Esophagus squamous epithelium (tissue), 5 donors: ENCODE measurements at regions not wholly inside any gene's neighbourhood (a gene's known extent, or its start where the extent isn't known, plus 50 kb on each side); places are given as distances from the start of the nearest gene placed in this dataset.

Source experiments
- DNase-seq: peaks from one replicate; lab custom pipeline; 2025; lab: John Stamatoyannopoulos, UW
- H3K27ac ChIP-seq, 4 donors: fragments of 200-600 bp; sonication (generic); one replicate each; pipeline ENCODE4 v1.5.1; 2016 to 2019; ENCODE audit warnings: mild to moderate bottlenecking in 1 of 4
- H3K27me3 ChIP-seq, 4 donors: fragments of 200-600 bp; sonication (generic); 1 replicate in 3 of 4; 2 replicates in 1 of 4; pipeline versions ENCODE4 v1.5.1 to v1.6.0; 2017 to 2021; ENCODE audit warnings: antibody characterized with exemption in 1 of 4
- H3K36me3 ChIP-seq, 3 donors: fragments of 200-600 bp; sonication (generic); one replicate each; pipeline ENCODE4 v1.5.1; 2016 to 2019
- H3K4me1 ChIP-seq, 3 donors: fragments of 200-600 bp; sonication (generic); one replicate each; pipeline ENCODE4 v1.5.1; 2017 to 2019
- H3K4me3 ChIP-seq, 4 donors: fragments of 200-600 bp; sonication (generic); 1 replicate in 3 of 4; 2 replicates in 1 of 4; pipeline ENCODE4 v1.5.1; 2016 to 2019; ENCODE audit warnings: mild to moderate bottlenecking in 2 of 4, moderate library complexity in 1 of 4
- H3K9me3 ChIP-seq, 3 donors: fragments of 200-600 bp; sonication (generic); one replicate each; pipeline ENCODE4 v1.5.1; 2016 to 2019
- CTCF ChIP-seq, 6 experiments: fragments of 450-650 bp in 4 of 6; fragments of 200-600 bp in 2 of 6; sonication (generic) in 2 of 6; IDR thresholded peaks; one replicate each; pipeline ENCODE4 v1.5.1; 2016 to 2019; ENCODE audit warnings: antibody characterized with exemption in 6 of 6, mild to moderate bottlenecking in 4 of 6, moderate library complexity in 4 of 6
- POLR2A ChIP-seq, 4 donors: fragments of 450-650 bp; IDR thresholded peaks; one replicate each; pipeline ENCODE4 v1.6.1; 2017; ENCODE audit warnings: antibody characterized with exemption in 4 of 4, mild to moderate bottlenecking in 4 of 4, moderate library complexity in 3 of 4
- WGBS, 2 donors: methylation state at CpG; one replicate each; pipeline ENCODE4 v1.1.5; 2018; 5-methylcytosine and 5-hydroxymethylcytosine counted together
- intact Hi-C: fragments of 100-400 bp; cut with DNase I; formaldehyde crosslinking; loops from one replicate; pipeline ENCODE4 v1.15.0; 2022
- donor health status: DM: yes; HTN: yes; CAD: no.

- no peak overlapping the region for H3K27ac ChIP-seq
- no peak overlapping the region for H3K4me3 ChIP-seq
- H3K27me3 ChIP-seq = peaks cover 0 to 69% (median 0%) of the 10 kb centered on the region in 4 donors
- peaks cover 0 to 7% (median 0%) of the 10 kb centered on the region in 3 donors for H3K4me1 ChIP-seq
- no peaks in the 10 kb centered on the region for H3K9me3 ChIP-seq
- intact Hi-C loops = no loop called here
- no peak for DNase-seq
- TF ChIP-seq POLR2A (IDR thresholded peaks at IDR 0.05) (no peak), CTCF (IDR thresholded peaks at IDR 0.05) (no peak)
- H3K36me3 ChIP-seq = no peaks in the 10 kb centered on the region
- 40 to 58% methylated on average over 1 of the region's 1 CpG for WGBS, 2 donors
Measured at GRCh38 chr17:45702666-45703266, 81.4 kb upstream of the CRHR1 start.

- WGBS, 2 donors = 0 to 55% methylated on average over 1 of the region's 5 CpGs
- no peak for DNase-seq
- H3K36me3 ChIP-seq = no peaks in the 10 kb centered on the region
Measured at GRCh38 chr17:45703348-45703747, 80.8 kb upstream of the CRHR1 start.

GRCh38 chr17:45703806-45704205 is 80.3 kb upstream of the CRHR1 start:
- DNase-seq = no peak
- TF ChIP-seq POLR2A (IDR thresholded peaks at IDR 0.05) (no peak), CTCF (IDR thresholded peaks at IDR 0.05) (no peak)
- H3K36me3 ChIP-seq = no peaks in the 10 kb centered on the region
- peaks cover 0 to 7% (median 0%) of the 10 kb centered on the region in 3 donors for H3K4me1 ChIP-seq
- H3K4me3 ChIP-seq = no peak overlapping the region
- H3K9me3 ChIP-seq = no peaks in the 10 kb centered on the region
- intact Hi-C loops = no loop called here
- peaks cover 0 to 67% (median 0%) of the 10 kb centered on the region in 4 donors for H3K27me3 ChIP-seq
- 80 to 93% methylated on average over 1 of the region's 1 CpG for WGBS, 2 donors
- no peak overlapping the region for H3K27ac ChIP-seq

More at GRCh38 chr17:45703348-45703747, 80.8 kb upstream of the CRHR1 start:
- H3K4me1 ChIP-seq = peaks cover 0 to 7% (median 0%) of the 10 kb centered on the region in 3 donors
- peaks cover 0 to 67% (median 0%) of the 10 kb centered on the region in 4 donors for H3K27me3 ChIP-seq
- intact Hi-C loops = no loop called here
- H3K4me3 ChIP-seq = no peak overlapping the region
- H3K9me3 ChIP-seq = no peaks in the 10 kb centered on the region
- no peak overlapping the region for H3K27ac ChIP-seq
- TF ChIP-seq POLR2A (IDR thresholded peaks at IDR 0.05) = no peak
- TF ChIP-seq CTCF (IDR thresholded peaks at IDR 0.05) = no peak

- intact Hi-C loops = no loop called here
- H3K9me3 ChIP-seq = no peaks in the 10 kb centered on the region
- peaks cover 0 to 7% (median 0%) of the 10 kb centered on the region in 3 donors for H3K4me1 ChIP-seq
- H3K27me3 ChIP-seq = peaks cover 0 to 71% (median 0%) of the 10 kb centered on the region in 4 donors
- WGBS, 2 donors = 48 to 53% methylated on average over 2 of the region's 2 CpGs
- TF ChIP-seq CTCF (IDR thresholded peaks at IDR 0.05) = no peak
- TF ChIP-seq POLR2A (IDR thresholded peaks at IDR 0.05) = no peak
- H3K4me3 ChIP-seq = no peak overlapping the region
- H3K36me3 ChIP-seq = no peaks in the 10 kb centered on the region
- no peak for DNase-seq
- no peak overlapping the region for H3K27ac ChIP-seq
Measured at GRCh38 chr17:45704251-45704650, 79.9 kb upstream of the CRHR1 start.

GRCh38 chr17:45705123-45706009 is 78.8 kb upstream of the CRHR1 start:
- TF ChIP-seq POLR2A (IDR thresholded peaks at IDR 0.05) = no peak
- TF ChIP-seq CTCF (IDR thresholded peaks at IDR 0.05) = no peak
- WGBS, 2 donors = 41 to 50% methylated on average over 4 to 5 of the region's 5 CpGs
- no peaks in the 10 kb centered on the region for H3K36me3 ChIP-seq
- intact Hi-C loops = no loop called here
- peaks cover 0 to 7% (median 0%) of the 10 kb centered on the region in 3 donors for H3K4me1 ChIP-seq
- H3K27ac ChIP-seq = no peak overlapping the region
- DNase-seq = no peak
- no peak overlapping the region for H3K4me3 ChIP-seq
- H3K27me3 ChIP-seq = peaks cover 0 to 70% (median 0%) of the 10 kb centered on the region in 4 donors
- H3K9me3 ChIP-seq = no peaks in the 10 kb centered on the region
